Gastroesophageal sphincter (tissue), 3 donors: ENCODE measurements at regions not wholly inside any gene's neighbourhood (a gene's known extent, or its start where the extent isn't known, plus 50 kb on each side); places are given as distances from the start of the nearest gene placed in this dataset.

Experiments
- CTCF ChIP-seq, 4 experiments: fragments of 200-600 bp in 2 of 4; fragments of 450-650 bp in 2 of 4; sonication (generic) in 1 of 4; IDR thresholded peaks; one replicate each; pipeline ENCODE4 v1.5.1; 2017 to 2019; ENCODE audit warnings: antibody characterized with exemption in 4 of 4, mild to moderate bottlenecking in 2 of 4, moderate library complexity in 2 of 4
- POLR2AphosphoS5 ChIP-seq: sonication (generic); formaldehyde crosslinking; IDR thresholded peaks from one replicate; pipeline ENCODE4 v1.6.1; 2017; ENCODE audit warnings: antibody characterized with exemption

DNA sequence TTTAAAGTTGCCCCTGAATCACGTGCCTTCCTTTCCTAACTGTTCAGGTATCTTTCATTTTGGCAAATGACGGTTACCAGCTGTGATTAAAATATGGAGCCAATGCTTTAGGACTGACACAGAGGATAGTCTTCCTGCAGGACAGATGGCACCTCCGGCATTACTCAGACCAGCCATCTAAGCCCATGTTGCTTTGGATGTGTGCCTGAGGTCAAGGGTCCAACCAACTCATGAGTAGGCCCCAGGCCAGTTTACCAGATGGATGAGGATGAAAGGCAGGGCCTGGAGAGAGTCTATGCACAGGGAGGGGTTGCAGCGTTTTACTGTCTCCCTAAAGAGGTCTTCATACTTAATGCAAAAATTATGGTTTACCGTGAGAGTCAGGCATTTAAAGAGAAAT is 174.0 kb upstream of the GATB start:
- TF ChIP-seq CTCF (IDR thresholded peaks at IDR 0.05), result no peak
- no peak for TF ChIP-seq POLR2AphosphoS5
